GM23338 (cell line): ENCODE measurements at regions not wholly inside any gene's neighbourhood (a gene's known extent, or its start where the extent isn't known, plus 50 kb on each side); places are given as distances from the start of the nearest gene placed in this dataset.

ENCODE experiments used
- ATAC-seq: fragments of 200-7000 bp; cut with Tn5 transposase; 3 replicates; pipeline ENCODE4 v1.9.1; 2020
- DNase-seq: peaks from one replicate; pipeline ENCODE4 v3.0.0-alpha.2; 2015; ENCODE audit warnings: low spot score
- H2AFZ ChIP-seq: fragments of 200-600 bp; sonication (generic); 2 replicates; pipeline ENCODE4 v1.8.0; 2016; ENCODE audit warnings: antibody characterized with exemption, mild to moderate bottlenecking, moderate library complexity
- H3F3A ChIP-seq: fragments of 200-600 bp; sonication (generic); replicated peaks from 2 replicates; pipeline ENCODE4 v1.8.0; 2017; ENCODE audit warnings: antibody characterized with exemption, mixed run types, low read depth
- H3K27ac ChIP-seq: fragments of 200-600 bp; sonication (generic); 2 replicates; pipeline ENCODE4 v1.6.1; 2016; ENCODE audit warnings: low read depth
- H3K27me3 ChIP-seq: fragments of 200-600 bp; sonication (generic); 2 replicates; pipeline ENCODE4 v1.8.0; 2016; ENCODE audit warnings: mild to moderate bottlenecking, mixed run types, moderate library complexity; ENCODE audit not compliant: insufficient read depth
- H3K36me3 ChIP-seq: fragments of 200-600 bp; sonication (generic); 2 replicates; pipeline ENCODE4 v1.8.0; 2016; ENCODE audit warnings: mild to moderate bottlenecking; ENCODE audit not compliant: insufficient read depth
- H3K4me1 ChIP-seq: fragments of 200-600 bp; sonication (generic); 2 replicates; pipeline ENCODE4 v1.8.0; 2016; ENCODE audit warnings: mild to moderate bottlenecking, moderate library complexity; ENCODE audit not compliant: insufficient read depth
- H3K4me2 ChIP-seq: fragments of 200-600 bp; sonication (generic); 2 replicates; pipeline ENCODE4 v1.7.1; 2017; ENCODE audit warnings: mixed run types
- H3K4me3 ChIP-seq: fragments of 200-600 bp; sonication (generic); 2 replicates; pipeline ENCODE4 v1.6.1; 2016; ENCODE audit warnings: mixed run types
- H3K79me2 ChIP-seq: fragments of 200-600 bp; sonication (generic); replicated peaks from 2 replicates; pipeline ENCODE4 v1.8.0; 2017; ENCODE audit warnings: mild to moderate bottlenecking; ENCODE audit not compliant: insufficient read depth
- H3K9me2 ChIP-seq: fragments of 200-600 bp; sonication (generic); 2 replicates; pipeline ENCODE4 v1.8.0; 2017; ENCODE audit not compliant: insufficient read depth
- H4K20me1 ChIP-seq: fragments of 200-600 bp; sonication (generic); replicated peaks from 2 replicates; pipeline ENCODE4 v1.8.0; 2017; ENCODE audit warnings: mild to moderate bottlenecking; ENCODE audit not compliant: insufficient read depth
- H3K27ac Mint-ChIP-seq: 2 replicates; pipeline ENCODE4 v1.8.0; 2020; ENCODE audit warnings: inconsistent platforms, mild to moderate bottlenecking, moderate library complexity, mixed read lengths
- H3K27me3 Mint-ChIP-seq: 3 replicates; pipeline ENCODE4 v1.8.0; 2022; ENCODE audit warnings: low read depth, mild to moderate bottlenecking, moderate library complexity, mixed read lengths, inconsistent platforms; ENCODE audit not compliant: insufficient read depth, poor library complexity
- H3K36me3 Mint-ChIP-seq: 3 replicates; pipeline ENCODE4 v1.8.0; 2021; ENCODE audit warnings: low read depth, mild to moderate bottlenecking, inconsistent platforms, moderate library complexity, mixed read lengths
- H3K4me1 Mint-ChIP-seq: 3 replicates; pipeline ENCODE4 v1.8.0; 2020; ENCODE audit warnings: mild to moderate bottlenecking, inconsistent platforms, mixed read lengths
- H3K4me3 Mint-ChIP-seq: 3 replicates; pipeline ENCODE4 v1.8.0; 2021; ENCODE audit warnings: moderate library complexity, mild to moderate bottlenecking, inconsistent platforms, mixed read lengths
- H3K9me3 Mint-ChIP-seq: 3 replicates; pipeline ENCODE4 v1.8.0; 2020; ENCODE audit warnings: moderate library complexity, mild to moderate bottlenecking, inconsistent platforms, mixed read lengths
- CREB1 ChIP-seq: fragments of 250-450 bp; sonication (Bioruptor Pico); IDR thresholded peaks from 2 replicates; pipeline ENCODE4 v1.5.0; 2020; ENCODE audit warnings: low read depth, mild to moderate bottlenecking, moderate library complexity
- CTCF ChIP-seq, 2 experiments: fragments of 200-600 bp in 1 of 2; sonication (generic) in 1 of 2; conservative IDR thresholded peaks; 2 replicates each; pipeline versions ENCODE4 v1.5.1 to v1.6.1; 2016 to 2017; ENCODE audit warnings: antibody characterized with exemption in 2 of 2, low read depth in 2 of 2, mild to moderate bottlenecking in 2 of 2, moderate library complexity in 1 of 2
- ETS1 ChIP-seq: IDR thresholded peaks from 2 replicates; pipeline ENCODE4 v1.6.1; 2016; ENCODE audit warnings: antibody characterized with exemption
- EZH2 ChIP-seq: fragments of 200-600 bp; sonication (generic); IDR thresholded peaks from one replicate; pipeline ENCODE4 v1.8.0; 2017; ENCODE audit warnings: antibody characterized with exemption, mild to moderate bottlenecking, low read depth; ENCODE audit not compliant: unreplicated experiment
- EZH2phosphoT487 ChIP-seq: fragments of 200-600 bp; sonication (generic); IDR thresholded peaks from one replicate; pipeline ENCODE4 v1.8.1; 2018; ENCODE audit warnings: antibody characterized with exemption; ENCODE audit not compliant: unreplicated experiment
- JUNB ChIP-seq: IDR thresholded peaks from one replicate; pipeline ENCODE4 v1.6.1; 2016; ENCODE audit warnings: antibody characterized with exemption; ENCODE audit not compliant: unreplicated experiment
- NANOG ChIP-seq: IDR thresholded peaks from 2 replicates; pipeline ENCODE4 v1.6.1; 2016; ENCODE audit warnings: antibody characterized with exemption, borderline replicate concordance
- STAT1 ChIP-seq: IDR thresholded peaks from one replicate; pipeline ENCODE4 v1.6.1; 2016; ENCODE audit warnings: antibody characterized with exemption; ENCODE audit not compliant: unreplicated experiment
- ZNF114 ChIP-seq: fragments of 250-450 bp; sonication (Bioruptor Pico); IDR thresholded peaks from 2 replicates; pipeline ENCODE4 v1.5.0; 2020; ENCODE audit warnings: mild to moderate bottlenecking, moderate library complexity
- ZNF331 ChIP-seq: fragments of 250-450 bp; sonication (Bioruptor Pico); IDR thresholded peaks from 2 replicates; pipeline ENCODE4 v1.5.0; 2020; ENCODE audit warnings: low read depth, mild to moderate bottlenecking, moderate library complexity
- ZNF462 ChIP-seq: fragments of 250-450 bp; sonication (Bioruptor Pico); IDR thresholded peaks from 2 replicates; pipeline ENCODE4 v1.5.0; 2020; ENCODE audit warnings: mild to moderate bottlenecking, moderate library complexity

DNA sequence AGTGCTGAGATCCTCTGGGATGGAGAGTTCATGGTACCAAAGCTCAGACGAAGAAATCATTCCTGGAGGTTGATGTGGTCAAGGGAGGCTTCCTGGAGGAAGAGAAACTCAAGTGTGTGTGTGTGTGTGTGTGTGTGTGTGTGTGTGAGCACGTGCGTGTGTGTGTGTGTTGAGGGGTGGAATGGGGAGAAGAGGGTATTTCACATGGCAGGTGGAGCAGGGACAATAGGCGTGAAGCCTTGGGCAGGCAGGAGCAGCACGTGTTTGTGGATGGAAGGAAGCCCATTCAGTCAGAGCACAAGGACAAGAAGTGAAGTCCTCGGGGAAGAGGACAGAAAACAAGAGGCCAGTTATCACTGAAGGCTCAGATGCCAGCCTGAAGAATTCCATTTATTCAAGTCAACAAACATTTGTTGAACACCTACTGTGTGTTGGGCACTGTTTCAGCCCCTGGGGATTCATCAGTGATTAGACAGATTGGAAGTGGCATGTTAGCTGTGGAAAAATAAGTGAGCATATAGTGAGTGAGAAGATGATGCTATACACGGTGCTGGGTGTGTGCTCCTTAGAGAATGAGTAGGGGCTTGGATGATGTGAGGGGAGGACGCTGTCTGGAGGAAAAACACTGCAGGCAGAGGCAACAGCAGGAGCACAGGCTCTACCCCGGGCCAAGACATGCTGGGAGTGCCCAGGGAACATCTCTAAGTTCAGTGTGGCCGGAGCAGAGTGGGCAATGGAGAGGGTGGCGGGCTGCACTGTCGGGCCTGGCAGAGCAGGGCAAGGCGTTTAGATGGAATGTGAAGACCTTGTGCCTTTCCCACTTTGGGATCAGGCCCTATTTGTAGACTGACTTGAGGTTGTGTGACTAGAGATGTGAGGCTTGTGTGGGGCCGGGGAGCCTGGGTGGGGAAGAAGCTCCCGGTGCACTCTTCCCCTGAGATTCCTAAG is 267.1 kb downstream of the CBLN1 start:
- Histone ChIP-seq H3K9me2 (peaks cover 11% of the 10 kb centered on the region; the same call in 1 of the 2 replicates), H4K20me1 (no peaks in the 10 kb centered on the region), H3K27me3 (no peaks in the 10 kb centered on the region), H3K36me3 (no peaks in the 10 kb centered on the region), H3K4me3 (no peak overlapping the region), H3F3A (no peaks in the 10 kb centered on the region), H3K27ac (no peak overlapping the region), H2AFZ (peak overlapping the region; percentile 88), H3K4me2 (no peak overlapping the region), H3K4me1 (peaks cover 11% of the 10 kb centered on the region), H3K79me2 (no peaks in the 10 kb centered on the region)
- ATAC-seq = peak; percentile 22
- H3K9me3 Mint-ChIP-seq = peaks cover 2% of the 10 kb centered on the region; the same call in 2 of the 3 replicates
- no peak for DNase-seq
- H3K4me3 Mint-ChIP-seq = no peak overlapping the region
- TF ChIP-seq NANOG (no peak), CTCF (conservative IDR thresholded peaks at IDR 0.05; ENCODE audit: low read depth in 2 of 2) (no peak), CREB1 (no peak), STAT1 (no peak), JUNB (no peak), EZH2phosphoT487 (no peak), ZNF114 (CRISPR knock-in tag) (no peak), ZNF462 (no peak), ZNF331 (CRISPR knock-in tag) (no peak), ETS1 (no peak), EZH2 (no peak)
- peaks cover 3% of the 10 kb centered on the region for H3K27me3 Mint-ChIP-seq
- no peak overlapping the region for H3K27ac Mint-ChIP-seq
- H3K36me3 Mint-ChIP-seq = no peaks in the 10 kb centered on the region
- H3K4me1 Mint-ChIP-seq = peaks cover 14% of the 10 kb centered on the region
